ENCODE measurements at regions not wholly inside any gene's neighbourhood (a gene's known extent, or its start where the extent isn't known, plus 50 kb on each side); places are given as distances from the start of the nearest gene placed in this dataset.

- TF ChIP-seq CTCF (IDR thresholded peaks at IDR 0.05) (no peak), POLR2A (IDR thresholded peaks at IDR 0.05) (no peak)
These were observed 817.8 kb upstream of the FAM98A start for GRCh38 chr2:34416856-34417255.

Data from right lobe of liver (tissue), 4 donors.